ENCODE measurements at regions not wholly inside any gene's neighbourhood (a gene's known extent, or its start where the extent isn't known, plus 50 kb on each side); places are given as distances from the start of the nearest gene placed in this dataset.
"Not testable (repeated sequence)": the region's sequence is repeated elsewhere in the genome, so short reads cannot be mapped to it uniquely, and the experiment has no call there.

GRCh38 chr3:40895109-40895508 is 304.2 kb upstream of the CTNNB1 start:
- no peak for DNase-seq (ENCODE audit: low read depth in 2 of 2)

- DNase-seq (ENCODE audit: low read depth in 2 of 2): no peak
Measured at GRCh38 chr3:40899286-40899712, 300.0 kb upstream of the CTNNB1 start.

- no peak for DNase-seq (ENCODE audit: low read depth in 2 of 2)
Measured at GRCh38 chr3:40901298-40901697, 298.0 kb upstream of the CTNNB1 start.

GRCh38 chr3:40901796-40902195 is 297.5 kb upstream of the CTNNB1 start:
- no peak for DNase-seq (ENCODE audit: low read depth in 2 of 2)

- not testable (repeated sequence) for DNase-seq (ENCODE audit: low read depth in 2 of 2)
Measured at GRCh38 chr3:40907907-40908465, 291.3 kb upstream of the CTNNB1 start.

- no peak for DNase-seq (ENCODE audit: low read depth in 2 of 2)
Measured at GRCh38 chr3:40908612-40909011, 290.7 kb upstream of the CTNNB1 start.

GRCh38 chr3:40911264-40911663 is 288.0 kb upstream of the CTNNB1 start:
- no peak for DNase-seq (ENCODE audit: low read depth in 2 of 2)

- DNase-seq (ENCODE audit: low read depth in 2 of 2): no peak
Measured at GRCh38 chr3:40911928-40912327, 287.4 kb upstream of the CTNNB1 start.

GRCh38 chr3:40912461-40912860 is 286.8 kb upstream of the CTNNB1 start:
- DNase-seq (ENCODE audit: low read depth in 2 of 2): no peak

GRCh38 chr3:40913192-40913591 is 286.1 kb upstream of the CTNNB1 start:
- DNase-seq (ENCODE audit: low read depth in 2 of 2): no peak

- no peak for DNase-seq (ENCODE audit: low read depth in 2 of 2)
Measured at GRCh38 chr3:40913641-40914040, 285.7 kb upstream of the CTNNB1 start.

GRCh38 chr3:40914475-40914874 is 284.8 kb upstream of the CTNNB1 start:
- no peak for DNase-seq (ENCODE audit: low read depth in 2 of 2)

- no peak for DNase-seq (ENCODE audit: low read depth in 2 of 2)
Measured at GRCh38 chr3:40915346-40915865, 283.9 kb upstream of the CTNNB1 start.

- no peak for DNase-seq (ENCODE audit: low read depth in 2 of 2)
Measured at GRCh38 chr3:40920041-40920440, 279.3 kb upstream of the CTNNB1 start.

- DNase-seq (ENCODE audit: low read depth in 2 of 2): no peak
Measured at GRCh38 chr3:40921251-40921650, 278.1 kb upstream of the CTNNB1 start.

- no peak for DNase-seq (ENCODE audit: low read depth in 2 of 2)
Measured at GRCh38 chr3:40923143-40923542, 276.2 kb upstream of the CTNNB1 start.

GRCh38 chr3:40923651-40924050 is 275.7 kb upstream of the CTNNB1 start:
- no peak for DNase-seq (ENCODE audit: low read depth in 2 of 2)

- DNase-seq (ENCODE audit: low read depth in 2 of 2): no peak
Measured at GRCh38 chr3:40924559-40925141, 274.7 kb upstream of the CTNNB1 start.

- no peak for DNase-seq (ENCODE audit: low read depth in 2 of 2)
Measured at GRCh38 chr3:40925231-40925630, 274.1 kb upstream of the CTNNB1 start.

- no peak for DNase-seq (ENCODE audit: low read depth in 2 of 2)
Measured at GRCh38 chr3:40930131-40930538, 269.2 kb upstream of the CTNNB1 start.

- DNase-seq (ENCODE audit: low read depth in 2 of 2): no peak
Measured at GRCh38 chr3:40930756-40931155, 268.5 kb upstream of the CTNNB1 start.

- DNase-seq (ENCODE audit: low read depth in 2 of 2): no peak
Measured at GRCh38 chr3:40938591-40938990, 260.7 kb upstream of the CTNNB1 start.

- DNase-seq (ENCODE audit: low read depth in 2 of 2): no peak
Measured at GRCh38 chr3:40939030-40939740, 260.1 kb upstream of the CTNNB1 start.

Measured in stimulated activated CD4-positive, alpha-beta T cell treated with anti-CD3 and anti-CD28 coated beads, Interleukin-1b, Interleukin-23, amount 100 ng/mL, for 1 hour (primary cell).